ENCODE measurements at regions not wholly inside any gene's neighbourhood (a gene's known extent, or its start where the extent isn't known, plus 50 kb on each side); places are given as distances from the start of the nearest gene placed in this dataset.

- DNase-seq = no peak
- Histone ChIP-seq H3K27ac (no peak overlapping the region), H3K4me1 (no peaks in the 10 kb centered on the region), H3K4me3 (no peak overlapping the region), H3K27me3 (peaks cover 0 to under 1% of the 10 kb centered on the region in 2 donors), H3K36me3 (no peaks in the 10 kb centered on the region), H3K9me3 (no peaks in the 10 kb centered on the region)
- no peak for TF ChIP-seq CTCF (IDR thresholded peaks at IDR 0.05)
- intact Hi-C loops (cut with DNase I; ENCODE audit: low total_unique reads) = no loop called here
These were observed 172.4 kb upstream of the IQSEC1 start for GRCh38 chr3:13245615-13245978.

GRCh38 chr3:13243586-13243985, 170.4 kb upstream of the IQSEC1 start:
- no peaks in the 10 kb centered on the region for H3K36me3 ChIP-seq
- no peaks in the 10 kb centered on the region for H3K9me3 ChIP-seq
- DNase-seq = no peak
- intact Hi-C loops (cut with DNase I; ENCODE audit: low total_unique reads) = no loop called here
- H3K4me1 ChIP-seq = no peaks in the 10 kb centered on the region
- peaks cover 0 to 15% of the 10 kb centered on the region in 2 donors for H3K27me3 ChIP-seq
- TF ChIP-seq CTCF (IDR thresholded peaks at IDR 0.05) = no peak
- no peak overlapping the region for H3K4me3 ChIP-seq
- H3K27ac ChIP-seq = no peak overlapping the region

GRCh38 chr3:13242364-13242737, 169.1 kb upstream of the IQSEC1 start:
- Histone ChIP-seq H3K4me1 (no peaks in the 10 kb centered on the region), H3K36me3 (no peaks in the 10 kb centered on the region), H3K27ac (no peak overlapping the region), H3K27me3 (peaks cover 0 to 19% of the 10 kb centered on the region in 2 donors), H3K9me3 (no peaks in the 10 kb centered on the region), H3K4me3 (no peak overlapping the region)
- TF ChIP-seq CTCF (IDR thresholded peaks at IDR 0.05) = no peak
- intact Hi-C loops (cut with DNase I; ENCODE audit: low total_unique reads) = no loop called here
- DNase-seq = no peak

- no peaks in the 10 kb centered on the region for H3K4me1 ChIP-seq
- no peaks in the 10 kb centered on the region for H3K9me3 ChIP-seq
- no peak for DNase-seq
- H3K36me3 ChIP-seq = no peaks in the 10 kb centered on the region
- no peak overlapping the region for H3K27ac ChIP-seq
- no peak overlapping the region for H3K4me3 ChIP-seq
- TF ChIP-seq CTCF (IDR thresholded peaks at IDR 0.05) = no peak
- H3K27me3 ChIP-seq = peaks cover 0 to 21% of the 10 kb centered on the region in 2 donors
- intact Hi-C loops (cut with DNase I; ENCODE audit: low total_unique reads) = no loop called here
These were observed 168.6 kb upstream of the IQSEC1 start for GRCh38 chr3:13241621-13242363.

- Histone ChIP-seq H3K4me3 (no peak overlapping the region), H3K9me3 (no peaks in the 10 kb centered on the region), H3K4me1 (no peaks in the 10 kb centered on the region), H3K27me3 (peaks cover 0 to 29% of the 10 kb centered on the region in 2 donors), H3K36me3 (no peaks in the 10 kb centered on the region), H3K27ac (no peak overlapping the region)
- intact Hi-C loops (cut with DNase I; ENCODE audit: low total_unique reads) = no loop called here
- no peak for DNase-seq
- TF ChIP-seq CTCF (IDR thresholded peaks at IDR 0.05) = no peak
These were observed 167.8 kb upstream of the IQSEC1 start for GRCh38 chr3:13240928-13241618.

Data from tibial artery (tissue), 4 donors.